ENCODE measurements at regions not wholly inside any gene's neighbourhood (a gene's known extent, or its start where the extent isn't known, plus 50 kb on each side); places are given as distances from the start of the nearest gene placed in this dataset.

DNA sequence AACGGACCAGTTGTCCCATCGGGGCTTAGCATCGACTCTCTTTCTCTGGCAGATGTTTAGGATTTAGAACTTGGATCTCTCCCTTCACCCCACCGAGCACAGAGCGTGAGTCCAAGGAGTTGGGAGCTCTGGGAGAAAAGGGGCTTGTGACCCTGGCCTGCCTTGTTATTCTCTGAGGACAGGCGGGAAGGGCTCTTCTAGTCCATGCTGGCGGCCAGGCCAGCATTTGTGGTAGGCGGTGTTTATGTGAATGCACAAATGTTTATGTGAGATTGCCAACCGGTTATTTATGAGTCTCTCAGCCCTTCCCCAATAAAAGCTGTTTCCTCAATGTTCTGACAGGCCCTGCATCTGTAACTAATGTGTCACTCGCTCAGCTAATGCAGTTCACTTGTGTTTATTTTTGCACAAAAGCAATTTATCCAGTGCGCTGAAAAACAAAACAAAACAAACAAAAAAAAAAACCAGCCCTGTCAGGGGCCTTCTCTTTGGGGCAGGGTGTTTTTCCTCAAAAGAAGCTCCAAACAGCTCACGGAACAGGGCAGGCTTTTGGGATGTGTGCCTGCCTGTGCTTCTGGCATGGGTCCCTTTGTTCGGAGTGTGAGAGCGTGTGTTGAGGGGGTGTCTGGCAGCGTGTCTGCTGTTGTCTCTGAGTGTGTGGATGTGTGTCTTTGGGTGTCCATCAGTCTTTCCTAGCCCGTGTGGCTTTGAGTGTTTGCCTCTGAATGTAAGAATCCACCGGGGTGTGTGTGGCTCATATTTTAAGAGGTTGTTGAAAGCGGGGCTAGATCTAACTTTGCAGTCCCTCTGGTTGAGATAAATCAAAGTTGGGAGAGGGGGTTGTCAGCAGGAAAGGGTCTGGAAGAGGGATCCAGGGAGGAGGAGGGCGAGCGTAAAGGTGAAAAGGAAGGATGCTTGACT, 52.8 kb upstream of the HAAO start:
- H3K27ac ChIP-seq, result peak overlapping the region; percentile 65
- TF ChIP-seq, protein P1, sequence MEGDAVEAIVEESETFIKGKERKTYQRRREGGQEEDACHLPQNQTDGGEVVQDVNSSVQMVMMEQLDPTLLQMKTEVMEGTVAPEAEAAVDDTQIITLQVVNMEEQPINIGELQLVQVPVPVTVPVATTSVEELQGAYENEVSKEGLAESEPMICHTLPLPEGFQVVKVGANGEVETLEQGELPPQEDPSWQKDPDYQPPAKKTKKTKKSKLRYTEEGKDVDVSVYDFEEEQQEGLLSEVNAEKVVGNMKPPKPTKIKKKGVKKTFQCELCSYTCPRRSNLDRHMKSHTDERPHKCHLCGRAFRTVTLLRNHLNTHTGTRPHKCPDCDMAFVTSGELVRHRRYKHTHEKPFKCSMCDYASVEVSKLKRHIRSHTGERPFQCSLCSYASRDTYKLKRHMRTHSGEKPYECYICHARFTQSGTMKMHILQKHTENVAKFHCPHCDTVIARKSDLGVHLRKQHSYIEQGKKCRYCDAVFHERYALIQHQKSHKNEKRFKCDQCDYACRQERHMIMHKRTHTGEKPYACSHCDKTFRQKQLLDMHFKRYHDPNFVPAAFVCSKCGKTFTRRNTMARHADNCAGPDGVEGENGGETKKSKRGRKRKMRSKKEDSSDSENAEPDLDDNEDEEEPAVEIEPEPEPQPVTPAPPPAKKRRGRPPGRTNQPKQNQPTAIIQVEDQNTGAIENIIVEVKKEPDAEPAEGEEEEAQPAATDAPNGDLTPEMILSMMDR (conservative IDR thresholded peaks at IDR 0.05), result no peak

DNA sequence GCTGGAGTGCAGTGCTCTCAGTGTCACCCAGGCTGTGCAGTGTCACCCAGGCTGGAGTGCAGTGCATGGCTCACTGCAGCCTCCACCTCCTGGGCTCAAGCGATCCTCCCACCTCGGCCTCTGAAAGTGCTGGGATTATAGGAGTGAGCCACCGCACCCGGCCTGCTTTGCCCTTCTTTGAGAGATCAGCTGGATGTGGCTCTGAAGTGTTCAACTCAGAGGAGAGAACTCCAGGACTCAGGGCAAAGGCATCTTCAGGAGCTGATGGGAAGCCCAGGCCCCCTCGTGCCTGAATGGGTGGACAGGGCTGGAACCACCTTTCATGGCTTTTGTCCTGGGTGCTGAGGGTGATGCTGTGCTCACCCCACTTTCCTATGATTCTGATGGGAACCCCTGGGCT, 52.0 kb upstream of the HAAO start:
- TF ChIP-seq, protein P1 (conservative IDR thresholded peaks at IDR 0.05), result no peak
- peak overlapping the region; percentile 65 for H3K27ac ChIP-seq

DNA sequence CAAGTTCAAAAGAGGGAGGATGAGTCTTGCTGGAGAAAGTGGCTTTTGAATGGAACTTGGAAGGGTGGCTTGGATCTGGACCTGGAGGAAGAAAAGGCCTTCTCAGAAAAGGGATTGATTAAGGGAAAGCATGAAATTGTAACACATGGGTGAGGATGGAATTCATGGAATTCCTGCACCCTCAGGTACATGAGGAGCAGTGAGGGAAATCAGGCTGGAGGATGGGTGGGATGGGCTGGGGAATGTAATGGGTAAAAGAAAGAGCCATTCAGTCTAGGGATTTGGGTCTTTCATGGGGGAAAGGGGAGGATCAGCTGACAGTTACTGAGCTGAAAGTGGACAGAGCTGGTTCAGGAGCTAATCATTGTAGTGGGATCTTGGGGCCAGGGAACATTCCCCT, 51.2 kb upstream of the HAAO start:
- no peak overlapping the region for H3K27ac ChIP-seq
- TF ChIP-seq, protein P1 (conservative IDR thresholded peaks at IDR 0.05), result no peak

DNA sequence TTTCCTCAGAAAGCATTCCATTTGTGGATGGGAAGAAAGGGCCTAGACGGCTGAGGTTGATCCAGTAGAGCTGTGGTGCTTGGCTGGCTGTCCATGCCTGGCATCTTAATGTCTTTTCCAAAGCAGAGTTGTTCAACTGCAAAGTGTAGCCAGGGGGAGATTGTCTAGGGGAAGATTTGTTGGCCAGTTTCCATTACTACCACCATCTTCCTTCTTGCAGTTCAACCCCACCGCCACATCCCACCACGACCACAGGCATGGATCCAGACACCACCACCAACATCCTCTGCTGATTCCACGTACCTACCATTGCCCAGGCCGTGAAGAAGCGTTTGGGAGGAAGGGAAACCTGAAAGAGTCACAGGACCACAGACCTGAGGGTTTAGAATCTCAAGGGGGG, 50.7 kb upstream of the HAAO start:
- no peak overlapping the region for H3K27ac ChIP-seq
- TF ChIP-seq, protein P1 (conservative IDR thresholded peaks at IDR 0.05), result no peak

DNA sequence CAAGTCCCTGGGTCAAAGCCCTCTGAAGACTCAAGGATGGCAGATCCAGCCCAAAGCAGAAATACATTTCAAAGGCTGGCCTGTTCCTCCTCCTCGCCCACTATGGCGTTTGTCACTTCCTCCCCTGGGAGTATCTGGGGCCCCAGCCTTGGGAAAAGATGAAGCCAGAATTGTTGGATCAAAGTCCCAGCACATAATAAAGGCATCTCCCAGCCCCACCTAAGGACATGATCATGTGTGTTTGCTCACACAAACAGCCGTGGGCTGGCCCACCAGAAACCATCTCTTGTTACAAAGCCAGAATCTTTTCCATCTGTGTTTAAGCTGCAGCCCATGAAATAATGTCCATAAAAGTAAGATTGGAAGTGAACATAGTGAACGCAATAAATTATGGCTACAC, 50.1 kb upstream of the HAAO start:
- TF ChIP-seq, protein P1 (conservative IDR thresholded peaks at IDR 0.05), result no peak
- H3K27ac ChIP-seq, result no peak overlapping the region

All from VCaP (cell line).